ENCODE measurements at regions not wholly inside any gene's neighbourhood (a gene's known extent, or its start where the extent isn't known, plus 50 kb on each side); places are given as distances from the start of the nearest gene placed in this dataset.

DNA sequence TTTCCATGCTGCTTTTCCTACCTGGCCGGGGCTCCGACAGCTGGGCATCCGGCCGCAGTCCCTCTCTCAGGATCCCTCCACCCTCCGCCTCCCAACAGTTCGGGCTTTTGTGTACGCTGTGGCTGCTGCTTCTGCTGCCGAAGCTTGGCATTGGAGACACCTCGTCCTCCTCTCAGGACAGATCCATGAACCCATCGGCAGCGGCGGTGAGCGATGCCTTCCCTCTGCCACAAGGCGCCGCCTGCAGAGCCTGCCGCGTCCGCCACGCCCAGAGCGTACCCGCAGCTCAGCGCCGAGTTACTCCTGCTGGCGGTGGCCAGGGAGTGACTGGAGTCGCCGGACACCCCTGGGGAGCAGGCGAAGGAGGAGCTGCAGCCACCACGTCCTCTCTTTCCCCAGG lies 2032.8 kb downstream of the TP53TG3F start:
- Histone ChIP-seq H3K79me2 (ENCODE audit: control insufficient read depth, insufficient read depth, low read length) (no peaks in the 10 kb centered on the region), H3K9ac (ENCODE audit: control insufficient read depth, extremely low read depth, insufficient read depth, low read length) (no peak overlapping the region), H3K27ac (ENCODE audit: control insufficient read depth, insufficient read depth, low read length) (no peak overlapping the region), H3K9me1 (ENCODE audit: control insufficient read depth, extremely low read depth, insufficient read depth, low read length) (no peaks in the 10 kb centered on the region), H4K20me1 (ENCODE audit: control insufficient read depth, extremely low read depth, insufficient read depth, low read length) (no peaks in the 10 kb centered on the region), H3K9me3 (ENCODE audit: control insufficient read depth, low read depth, low read length) (no peaks in the 10 kb centered on the region), H3K4me1 (ENCODE audit: control insufficient read depth, extremely low read depth, insufficient read depth, low read length) (no peaks in the 10 kb centered on the region), H3K36me3 (ENCODE audit: control insufficient read depth in 2 of 2, extremely low read depth in 1 of 2, insufficient read depth in 2 of 2, low read length in 2 of 2) (no peaks in the 10 kb centered on the region), H3K4me2 (ENCODE audit: control insufficient read depth, extremely low read depth, insufficient read depth, low read depth, low read length) (no peak overlapping the region), H3K4me3 (ENCODE audit: control insufficient read depth in 2 of 3, extremely low read depth in 1 of 3, insufficient read depth in 2 of 3, low read depth in 1 of 3, low read length in 3 of 3) (no peak overlapping the region), H2AFZ (ENCODE audit: control insufficient read depth, low read length) (no peak overlapping the region), H3K27me3 (ENCODE audit: control insufficient read depth, extremely low read depth, insufficient read depth, low read length) (no peaks in the 10 kb centered on the region)
- TF ChIP-seq, protein P1, sequence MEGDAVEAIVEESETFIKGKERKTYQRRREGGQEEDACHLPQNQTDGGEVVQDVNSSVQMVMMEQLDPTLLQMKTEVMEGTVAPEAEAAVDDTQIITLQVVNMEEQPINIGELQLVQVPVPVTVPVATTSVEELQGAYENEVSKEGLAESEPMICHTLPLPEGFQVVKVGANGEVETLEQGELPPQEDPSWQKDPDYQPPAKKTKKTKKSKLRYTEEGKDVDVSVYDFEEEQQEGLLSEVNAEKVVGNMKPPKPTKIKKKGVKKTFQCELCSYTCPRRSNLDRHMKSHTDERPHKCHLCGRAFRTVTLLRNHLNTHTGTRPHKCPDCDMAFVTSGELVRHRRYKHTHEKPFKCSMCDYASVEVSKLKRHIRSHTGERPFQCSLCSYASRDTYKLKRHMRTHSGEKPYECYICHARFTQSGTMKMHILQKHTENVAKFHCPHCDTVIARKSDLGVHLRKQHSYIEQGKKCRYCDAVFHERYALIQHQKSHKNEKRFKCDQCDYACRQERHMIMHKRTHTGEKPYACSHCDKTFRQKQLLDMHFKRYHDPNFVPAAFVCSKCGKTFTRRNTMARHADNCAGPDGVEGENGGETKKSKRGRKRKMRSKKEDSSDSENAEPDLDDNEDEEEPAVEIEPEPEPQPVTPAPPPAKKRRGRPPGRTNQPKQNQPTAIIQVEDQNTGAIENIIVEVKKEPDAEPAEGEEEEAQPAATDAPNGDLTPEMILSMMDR (optimal IDR thresholded peaks at IDR 0.05 in 1 of 3, IDR thresholded peaks at IDR 0.05 in 1 of 3, conservative IDR thresholded peaks at IDR 0.05 in 1 of 3; ENCODE audit: extremely low read depth in 1 of 3, insufficient read depth in 2 of 3, low read length in 3 of 3): no peak
- TF ChIP-seq EZH2 (IDR thresholded peaks at IDR 0.05; ENCODE audit: low read length): no peak
- dilution Hi-C loops (cut with MboI; ENCODE audit: extremely low pct_ligation_motif_present, low sequenced_read_pairs): no loop called here
- DNase-seq (ENCODE audit: low read depth, low spot score) (no peak), FAIRE-seq (no peak)

DNA sequence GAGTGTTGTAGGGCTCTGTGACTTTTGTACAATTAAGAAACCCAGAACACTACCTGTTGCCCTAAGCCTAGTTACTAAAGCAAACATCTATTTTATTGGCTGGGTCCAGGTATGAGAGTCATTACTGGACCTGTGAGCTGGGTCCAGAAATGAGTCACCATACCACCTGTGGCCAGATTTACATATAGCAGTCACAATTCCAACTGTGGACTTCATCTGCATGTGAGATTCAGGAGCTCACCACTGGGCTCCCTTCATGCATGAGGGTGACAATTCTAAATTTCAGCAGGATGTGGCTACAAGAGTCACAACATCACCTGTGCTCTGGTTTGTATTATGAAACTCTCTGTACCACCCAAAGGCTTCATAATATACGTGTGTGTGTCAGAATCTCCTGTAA lies 2038.0 kb downstream of the TP53TG3F start:
- H2AFZ ChIP-seq (ENCODE audit: control insufficient read depth, low read length): no peak overlapping the region
- H3K9ac ChIP-seq (ENCODE audit: control insufficient read depth, extremely low read depth, insufficient read depth, low read length): no peak overlapping the region
- no peak overlapping the region for H3K4me2 ChIP-seq (ENCODE audit: control insufficient read depth, extremely low read depth, insufficient read depth, low read depth, low read length)
- no peak for TF ChIP-seq EZH2 (IDR thresholded peaks at IDR 0.05; ENCODE audit: low read length)
- TF ChIP-seq, protein P1 (optimal IDR thresholded peaks at IDR 0.05 in 1 of 3, IDR thresholded peaks at IDR 0.05 in 1 of 3, conservative IDR thresholded peaks at IDR 0.05 in 1 of 3; ENCODE audit: extremely low read depth in 1 of 3, insufficient read depth in 2 of 3, low read length in 3 of 3): no peak
- no peaks in the 10 kb centered on the region for H3K79me2 ChIP-seq (ENCODE audit: control insufficient read depth, insufficient read depth, low read length)
- DNase-seq (ENCODE audit: low read depth, low spot score) (no peak), FAIRE-seq (no peak)
- no peaks in the 10 kb centered on the region for H3K36me3 ChIP-seq (ENCODE audit: control insufficient read depth in 2 of 2, extremely low read depth in 1 of 2, insufficient read depth in 2 of 2, low read length in 2 of 2)
- no peaks in the 10 kb centered on the region for H3K9me1 ChIP-seq (ENCODE audit: control insufficient read depth, extremely low read depth, insufficient read depth, low read length)
- dilution Hi-C loops (cut with MboI; ENCODE audit: extremely low pct_ligation_motif_present, low sequenced_read_pairs): no loop called here
- no peaks in the 10 kb centered on the region for H3K9me3 ChIP-seq (ENCODE audit: control insufficient read depth, low read depth, low read length)
- no peaks in the 10 kb centered on the region for H3K27me3 ChIP-seq (ENCODE audit: control insufficient read depth, extremely low read depth, insufficient read depth, low read length)
- H3K4me3 ChIP-seq (ENCODE audit: control insufficient read depth in 2 of 3, extremely low read depth in 1 of 3, insufficient read depth in 2 of 3, low read depth in 1 of 3, low read length in 3 of 3): no peak overlapping the region
- no peaks in the 10 kb centered on the region for H3K4me1 ChIP-seq (ENCODE audit: control insufficient read depth, extremely low read depth, insufficient read depth, low read length)
- H3K27ac ChIP-seq (ENCODE audit: control insufficient read depth, insufficient read depth, low read length): no peak overlapping the region
- H4K20me1 ChIP-seq (ENCODE audit: control insufficient read depth, extremely low read depth, insufficient read depth, low read length): no peaks in the 10 kb centered on the region

All from keratinocyte (primary cell).